ENCODE measurements at regions not wholly inside any gene's neighbourhood (a gene's known extent, or its start where the extent isn't known, plus 50 kb on each side); places are given as distances from the start of the nearest gene placed in this dataset.

DNA sequence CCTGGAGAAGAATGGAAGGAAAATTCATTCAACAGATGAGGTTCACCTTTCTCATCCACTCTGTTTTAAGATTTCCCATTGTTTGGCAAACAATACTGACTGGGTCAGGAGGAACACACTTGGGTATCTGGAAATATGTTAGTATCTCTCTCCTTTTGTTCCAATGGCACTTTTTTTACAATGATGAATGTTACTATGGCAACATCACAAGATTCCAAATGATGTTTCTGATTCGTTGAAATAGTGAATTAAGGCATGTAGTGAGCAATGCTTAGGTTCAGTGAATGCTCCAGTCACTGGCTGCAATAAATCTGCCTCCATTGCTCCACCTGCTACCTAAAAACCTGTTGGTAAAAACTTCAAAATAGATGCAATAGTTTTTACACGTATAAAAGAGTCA lies 392.8 kb downstream of the DNAH5 start:
- no peak for DNase-seq (ENCODE audit: low read depth)
- no peak overlapping the region for H3K4me3 ChIP-seq (ENCODE audit: control insufficient read depth, low read depth, low read length)
- TF ChIP-seq, protein P1, sequence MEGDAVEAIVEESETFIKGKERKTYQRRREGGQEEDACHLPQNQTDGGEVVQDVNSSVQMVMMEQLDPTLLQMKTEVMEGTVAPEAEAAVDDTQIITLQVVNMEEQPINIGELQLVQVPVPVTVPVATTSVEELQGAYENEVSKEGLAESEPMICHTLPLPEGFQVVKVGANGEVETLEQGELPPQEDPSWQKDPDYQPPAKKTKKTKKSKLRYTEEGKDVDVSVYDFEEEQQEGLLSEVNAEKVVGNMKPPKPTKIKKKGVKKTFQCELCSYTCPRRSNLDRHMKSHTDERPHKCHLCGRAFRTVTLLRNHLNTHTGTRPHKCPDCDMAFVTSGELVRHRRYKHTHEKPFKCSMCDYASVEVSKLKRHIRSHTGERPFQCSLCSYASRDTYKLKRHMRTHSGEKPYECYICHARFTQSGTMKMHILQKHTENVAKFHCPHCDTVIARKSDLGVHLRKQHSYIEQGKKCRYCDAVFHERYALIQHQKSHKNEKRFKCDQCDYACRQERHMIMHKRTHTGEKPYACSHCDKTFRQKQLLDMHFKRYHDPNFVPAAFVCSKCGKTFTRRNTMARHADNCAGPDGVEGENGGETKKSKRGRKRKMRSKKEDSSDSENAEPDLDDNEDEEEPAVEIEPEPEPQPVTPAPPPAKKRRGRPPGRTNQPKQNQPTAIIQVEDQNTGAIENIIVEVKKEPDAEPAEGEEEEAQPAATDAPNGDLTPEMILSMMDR (IDR thresholded peaks at IDR 0.05; ENCODE audit: control insufficient read depth, insufficient read depth, low read depth, low read length, missing control alignments) = no peak

DNA sequence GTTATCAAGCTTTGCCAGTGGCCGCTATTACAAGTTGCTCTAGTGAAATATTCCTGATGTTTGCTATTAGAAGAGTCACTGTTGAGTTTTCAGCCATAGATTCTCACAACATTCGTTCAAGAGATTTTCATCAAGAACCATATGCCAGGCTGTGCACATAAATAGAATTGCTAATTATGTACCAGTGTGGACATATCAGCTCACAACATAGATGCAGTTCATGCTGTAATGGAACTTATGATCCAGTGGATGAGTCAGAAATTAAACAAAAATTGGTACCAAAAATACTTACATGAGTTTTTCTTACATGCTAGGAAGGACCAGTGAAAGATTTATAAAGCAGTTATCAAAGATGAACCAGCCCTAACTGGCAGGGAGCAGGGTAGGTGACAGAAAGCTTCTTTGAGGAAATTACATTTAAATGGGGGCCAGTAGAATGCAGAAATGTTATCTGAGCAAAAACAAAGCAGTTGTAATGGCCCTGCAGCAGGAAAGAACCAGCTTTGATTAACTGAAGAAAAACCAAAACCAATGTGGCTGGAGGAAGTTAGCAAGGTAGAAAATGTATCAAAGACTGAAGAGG lies 404.2 kb downstream of the DNAH5 start:
- TF ChIP-seq, protein P1 (IDR thresholded peaks at IDR 0.05; ENCODE audit: control insufficient read depth, insufficient read depth, low read depth, low read length, missing control alignments) = no peak
- no peak overlapping the region for H3K4me3 ChIP-seq (ENCODE audit: control insufficient read depth, low read depth, low read length)
- no peak for DNase-seq (ENCODE audit: low read depth)

GRCh38 chr5:13536933-13537332 lies 407.6 kb downstream of the DNAH5 start:
- H3K4me3 ChIP-seq (ENCODE audit: control insufficient read depth, low read depth, low read length) = no peak overlapping the region
- TF ChIP-seq, protein P1 (IDR thresholded peaks at IDR 0.05; ENCODE audit: control insufficient read depth, insufficient read depth, low read depth, low read length, missing control alignments) = no peak
- no peak for DNase-seq (ENCODE audit: low read depth)

DNA sequence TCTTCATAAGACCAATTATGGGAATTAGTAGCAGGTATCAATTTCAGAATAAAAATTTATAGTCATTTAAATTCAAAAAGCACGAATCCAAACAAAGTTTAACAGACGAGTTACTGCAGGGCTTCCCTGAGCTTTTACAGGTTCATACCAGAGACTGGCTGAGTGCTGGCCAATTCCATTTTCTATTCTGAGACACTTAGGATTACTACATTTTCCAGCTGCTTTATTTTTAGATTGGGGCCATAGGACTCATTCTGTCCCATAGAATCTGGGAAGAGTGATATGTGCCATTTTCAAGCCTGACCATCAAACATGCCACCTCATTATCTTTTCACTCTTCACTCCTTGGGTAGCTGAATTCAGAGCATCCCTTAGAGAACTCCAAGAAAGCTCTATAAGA lies 410.7 kb downstream of the DNAH5 start:
- no peak for DNase-seq (ENCODE audit: low read depth)
- TF ChIP-seq, protein P1 (IDR thresholded peaks at IDR 0.05; ENCODE audit: control insufficient read depth, insufficient read depth, low read depth, low read length, missing control alignments) = no peak
- no peak overlapping the region for H3K4me3 ChIP-seq (ENCODE audit: control insufficient read depth, low read depth, low read length)

- TF ChIP-seq, protein P1 (IDR thresholded peaks at IDR 0.05; ENCODE audit: control insufficient read depth, insufficient read depth, low read depth, low read length, missing control alignments) = no peak
- H3K4me3 ChIP-seq (ENCODE audit: control insufficient read depth, low read depth, low read length) = no peak overlapping the region
- DNase-seq (ENCODE audit: low read depth) = no peak
Measured at GRCh38 chr5:13529300-13529699, 415.2 kb downstream of the DNAH5 start.

GRCh38 chr5:13524936-13525335 lies 419.6 kb downstream of the DNAH5 start:
- TF ChIP-seq, protein P1 (IDR thresholded peaks at IDR 0.05; ENCODE audit: control insufficient read depth, insufficient read depth, low read depth, low read length, missing control alignments) = no peak
- no peak overlapping the region for H3K4me3 ChIP-seq (ENCODE audit: control insufficient read depth, low read depth, low read length)
- no peak for DNase-seq (ENCODE audit: low read depth)

- no peak for DNase-seq (ENCODE audit: low read depth)
- TF ChIP-seq, protein P1 (IDR thresholded peaks at IDR 0.05; ENCODE audit: control insufficient read depth, insufficient read depth, low read depth, low read length, missing control alignments) = no peak
- H3K4me3 ChIP-seq (ENCODE audit: control insufficient read depth, low read depth, low read length) = no peak overlapping the region
Measured at GRCh38 chr5:13519131-13519530, 425.4 kb downstream of the DNAH5 start.

All from AG09309 (cell line).